ENCODE measurements at regions not wholly inside any gene's neighbourhood (a gene's known extent, or its start where the extent isn't known, plus 50 kb on each side); places are given as distances from the start of the nearest gene placed in this dataset.

DNA sequence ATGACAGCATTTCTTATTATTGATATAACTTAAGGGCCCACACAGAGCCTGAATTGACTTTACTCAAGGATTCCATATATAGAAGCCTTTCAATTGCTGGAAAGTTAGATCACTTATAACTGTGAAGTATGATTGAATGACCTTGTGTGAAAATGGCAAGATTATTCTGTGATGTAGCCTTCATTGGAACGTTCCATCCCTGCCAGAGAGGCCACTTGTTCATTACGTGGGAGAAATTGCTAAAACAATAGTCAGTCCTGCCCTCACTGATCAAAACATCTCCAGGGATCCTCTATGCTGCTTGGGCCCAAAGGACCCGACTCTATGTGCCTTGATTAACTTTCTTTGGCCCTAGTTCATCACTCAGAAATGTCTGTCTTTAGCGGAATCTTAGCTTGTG is 159.5 kb upstream of the BLID start:
- TF ChIP-seq, protein P1, sequence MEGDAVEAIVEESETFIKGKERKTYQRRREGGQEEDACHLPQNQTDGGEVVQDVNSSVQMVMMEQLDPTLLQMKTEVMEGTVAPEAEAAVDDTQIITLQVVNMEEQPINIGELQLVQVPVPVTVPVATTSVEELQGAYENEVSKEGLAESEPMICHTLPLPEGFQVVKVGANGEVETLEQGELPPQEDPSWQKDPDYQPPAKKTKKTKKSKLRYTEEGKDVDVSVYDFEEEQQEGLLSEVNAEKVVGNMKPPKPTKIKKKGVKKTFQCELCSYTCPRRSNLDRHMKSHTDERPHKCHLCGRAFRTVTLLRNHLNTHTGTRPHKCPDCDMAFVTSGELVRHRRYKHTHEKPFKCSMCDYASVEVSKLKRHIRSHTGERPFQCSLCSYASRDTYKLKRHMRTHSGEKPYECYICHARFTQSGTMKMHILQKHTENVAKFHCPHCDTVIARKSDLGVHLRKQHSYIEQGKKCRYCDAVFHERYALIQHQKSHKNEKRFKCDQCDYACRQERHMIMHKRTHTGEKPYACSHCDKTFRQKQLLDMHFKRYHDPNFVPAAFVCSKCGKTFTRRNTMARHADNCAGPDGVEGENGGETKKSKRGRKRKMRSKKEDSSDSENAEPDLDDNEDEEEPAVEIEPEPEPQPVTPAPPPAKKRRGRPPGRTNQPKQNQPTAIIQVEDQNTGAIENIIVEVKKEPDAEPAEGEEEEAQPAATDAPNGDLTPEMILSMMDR (IDR thresholded peaks at IDR 0.05; ENCODE audit: low read depth, low read length), result no peak
- TF ChIP-seq POLR2A (IDR thresholded peaks at IDR 0.05; ENCODE audit: extremely low read depth, insufficient read length), result no peak
